Liver (tissue), 3 donors: ENCODE measurements at regions not wholly inside any gene's neighbourhood (a gene's known extent, or its start where the extent isn't known, plus 50 kb on each side); places are given as distances from the start of the nearest gene placed in this dataset.

Experiments
- CTCF ChIP-seq: fragments of 150-350 bp; IDR thresholded peaks from 2 replicates; pipeline ENCODE4 v1.5.1; 2017; ENCODE audit warnings: improper control_type of control experiment, low read depth, low read length; ENCODE audit not compliant: missing input control
- FOXA1 ChIP-seq: IDR thresholded peaks from 2 replicates; pipeline ENCODE4 v1.6.1; 2016; ENCODE audit warnings: antibody characterized with exemption
- RAD21 ChIP-seq, 2 donors: IDR thresholded peaks; 2 replicates each; pipeline ENCODE4 v1.6.1; 2016; ENCODE audit warnings: antibody characterized with exemption in 2 of 2, mild to moderate bottlenecking in 2 of 2
- YY1 ChIP-seq: IDR thresholded peaks from 2 replicates; pipeline ENCODE4 v1.6.1; 2016; ENCODE audit warnings: antibody characterized with exemption, mild to moderate bottlenecking
- ZBTB33 ChIP-seq: IDR thresholded peaks from 2 replicates; pipeline ENCODE4 v1.6.1; 2016; ENCODE audit warnings: antibody characterized with exemption
- donor health status: healthy.
- donor health status: healthy.

DNA sequence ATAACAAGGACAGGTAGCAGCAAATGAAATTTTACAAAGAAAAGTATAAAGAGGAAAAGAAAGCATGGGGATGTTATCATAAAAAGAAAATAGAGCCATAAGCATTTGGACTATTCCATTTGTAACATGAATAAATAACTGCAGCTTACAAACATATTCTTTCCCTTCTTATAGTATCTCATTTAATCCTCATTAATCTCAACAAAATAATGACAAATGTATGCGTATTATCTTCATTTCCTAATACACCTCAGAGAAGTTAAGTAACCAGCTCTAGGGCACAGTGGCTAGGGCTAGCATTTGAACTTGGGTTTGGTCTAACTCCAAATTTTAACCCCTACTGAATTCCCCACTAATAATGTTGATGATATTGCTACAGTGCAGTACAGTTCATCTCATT is 175.5 kb upstream of the POU5F2 start:
- TF ChIP-seq CTCF, result no peak
- no peak for TF ChIP-seq RAD21 (IDR thresholded peaks at IDR 0.05)
- no peak for TF ChIP-seq ZBTB33
- no peak for TF ChIP-seq FOXA1
- TF ChIP-seq YY1, result no peak
